H1 (cell line): ENCODE measurements at regions not wholly inside any gene's neighbourhood (a gene's known extent, or its start where the extent isn't known, plus 50 kb on each side); places are given as distances from the start of the nearest gene placed in this dataset.

Source experiments
- CTCF ChIA-PET: fragments of 300-600 bp; sonication (Branson Sonifier 250); formaldehyde crosslinking; loops from one replicate; lab custom pipeline; 2021; ENCODE audit not compliant: partially characterized antibody; lab: Charles Lee
- POLR2A ChIA-PET: fragments of 300-600 bp; sonication (Branson Sonifier 250); formaldehyde crosslinking; loops from one replicate; lab custom pipeline; 2021; ENCODE audit warnings: inconsistent platforms; ENCODE audit not compliant: partially characterized antibody; lab: Charles Lee
- DNase-seq, 2 experiments: peaks; one replicate each; pipeline versions ENCODE4 v3.0.0 to v3.0.0-alpha.2; 2010 to 2022; ENCODE audit warnings: low spot score in 2 of 2, low read depth in 1 of 2, mixed read lengths in 1 of 2
- FAIRE-seq: peaks from 2 replicates; lab custom pipeline; 2011; peaks lifted over from hg19 to GRCh38; lab: Jason Lieb, UNC
- H2AFZ ChIP-seq: 2 replicates; pipeline ENCODE4 v1.8.1; 2012; ENCODE audit warnings: low read length, inconsistent platforms
- H2AK5ac ChIP-seq: 2 replicates; pipeline ENCODE4 v1.6.1; 2013; ENCODE audit warnings: low read depth, low read length
- H2BK120ac ChIP-seq: replicated peaks from 2 replicates; pipeline ENCODE3; 2013; ENCODE audit warnings: low read depth, low read length, inconsistent platforms
- H2BK12ac ChIP-seq: 2 replicates; pipeline ENCODE4 v1.6.1; 2013; ENCODE audit warnings: low read depth, low read length
- H2BK15ac ChIP-seq: 2 replicates; pipeline ENCODE4 v1.6.1; 2013; ENCODE audit warnings: low read length
- H2BK20ac ChIP-seq: 2 replicates; pipeline ENCODE4 v1.6.1; 2013; ENCODE audit warnings: low read length
- H2BK5ac ChIP-seq: 2 replicates; pipeline ENCODE4 v1.6.1; 2013; ENCODE audit warnings: low read depth, low read length
- H3K14ac ChIP-seq: 2 replicates; pipeline ENCODE4 v1.6.1; 2013; ENCODE audit warnings: inconsistent platforms; ENCODE audit not compliant: insufficient read length
- H3K18ac ChIP-seq: 2 replicates; pipeline ENCODE4 v1.6.1; 2013; ENCODE audit warnings: low read length; ENCODE audit errors: extremely low read depth
- H3K23ac ChIP-seq: 2 replicates; pipeline ENCODE4 v1.6.1; 2013; ENCODE audit warnings: inconsistent platforms; ENCODE audit not compliant: insufficient read length
- H3K23me2 ChIP-seq: 2 replicates; pipeline ENCODE4 v1.6.1; 2013; ENCODE audit warnings: low read depth, low read length
- H3K27ac ChIP-seq: 2 replicates; pipeline ENCODE4 v1.6.1; 2011; ENCODE audit warnings: low read depth, low read length, inconsistent platforms
- H3K27me3 ChIP-seq, 4 experiments: replicated peaks in 1 of 4; 1 replicate in 1 of 4; 2 replicates in 3 of 4; pipeline versions ENCODE4 v1.6.1 to v1.8.1; 2011 to 2013; ENCODE audit warnings: low read length in 3 of 4, mild to moderate bottlenecking in 3 of 4, inconsistent platforms in 2 of 4, mixed read lengths in 2 of 4, moderate library complexity in 1 of 4; ENCODE audit not compliant: control insufficient read depth in 3 of 4, insufficient read depth in 3 of 4; ENCODE audit errors: extremely low read depth in 1 of 4
- H3K36me3 ChIP-seq, 4 experiments: 2 replicates each; pipeline versions ENCODE4 v1.6.1 to v1.8.1; 2011 to 2013; ENCODE audit warnings: mild to moderate bottlenecking in 4 of 4, low read length in 3 of 4, moderate library complexity in 2 of 4, control low read depth in 1 of 4, inconsistent platforms in 1 of 4; ENCODE audit not compliant: insufficient read depth in 4 of 4, control insufficient read depth in 2 of 4
- H3K4ac ChIP-seq: replicated peaks from 2 replicates; pipeline ENCODE3; 2013; ENCODE audit warnings: low read length, low read depth, mixed read lengths, inconsistent platforms; ENCODE audit not compliant: insufficient read length
- H3K4me1 ChIP-seq, 4 experiments: replicated peaks in 1 of 4; 1 replicate in 1 of 4; 2 replicates in 3 of 4; pipeline versions ENCODE4 v1.6.1 to v1.8.1; 2011 to 2013; ENCODE audit warnings: low read length in 3 of 4, inconsistent platforms in 2 of 4, mixed read lengths in 1 of 4; ENCODE audit not compliant: insufficient read depth in 4 of 4, control insufficient read depth in 3 of 4
- H3K4me2 ChIP-seq, 2 experiments: 2 replicates each; pipeline versions ENCODE4 v1.6.1 to v1.8.1; 2011 to 2013; ENCODE audit warnings: low read depth in 2 of 2, low read length in 2 of 2, control low read depth in 1 of 2, inconsistent platforms in 1 of 2, mild to moderate bottlenecking in 1 of 2; ENCODE audit not compliant: insufficient read depth in 1 of 2
- H3K4me3 ChIP-seq, 4 experiments: fragments of 200-600, 300-600 bp in 1 of 4; sonication (generic), shearing (Covaris generic), sonication (Bioruptor Twin) in 1 of 4; 2 replicates each; pipeline versions ENCODE4 v1.5.1 to v1.8.1; 2011 to 2016; ENCODE audit warnings: low read length in 4 of 4, low read depth in 3 of 4, control low read depth in 2 of 4, inconsistent platforms in 2 of 4, mild to moderate bottlenecking in 2 of 4, mixed read lengths in 1 of 4, moderate library complexity in 1 of 4; ENCODE audit not compliant: insufficient read depth in 2 of 4; ENCODE audit errors: extremely low read depth in 1 of 4
- H3K56ac ChIP-seq: replicated peaks from 2 replicates; pipeline ENCODE3; 2013; ENCODE audit warnings: low read depth, mild to moderate bottlenecking, mixed read lengths, low read length, inconsistent platforms; ENCODE audit not compliant: insufficient read length
- H3K79me1 ChIP-seq: 2 replicates; pipeline ENCODE4 v1.6.1; 2013; ENCODE audit warnings: low read depth, low read length, control low read depth
- H3K79me2 ChIP-seq, 2 experiments: 2 replicates each; pipeline versions ENCODE4 v1.6.1 to v1.8.1; 2012 to 2013; ENCODE audit warnings: low read length in 2 of 2, mild to moderate bottlenecking in 2 of 2, inconsistent platforms in 1 of 2; ENCODE audit not compliant: insufficient read depth in 2 of 2, control insufficient read depth in 1 of 2
- H3K9ac ChIP-seq, 4 experiments: replicated peaks in 1 of 4; 1 replicate in 1 of 4; 2 replicates in 3 of 4; pipeline versions ENCODE4 v1.6.1 to v1.8.1; 2011 to 2013; ENCODE audit warnings: low read depth in 3 of 4, low read length in 3 of 4, control low read depth in 2 of 4, mild to moderate bottlenecking in 2 of 4, moderate library complexity in 2 of 4, inconsistent platforms in 1 of 4; ENCODE audit errors: extremely low read depth in 1 of 4
- H3K9me3 ChIP-seq, 2 experiments: 2 replicates each; pipeline versions ENCODE4 v1.6.1 to v1.8.1; 2012 to 2013; ENCODE audit warnings: mild to moderate bottlenecking in 2 of 2, moderate library complexity in 2 of 2, control low read depth in 1 of 2, inconsistent platforms in 1 of 2, low read depth in 1 of 2, low read length in 1 of 2, mixed read lengths in 1 of 2; ENCODE audit not compliant: insufficient read depth in 2 of 2
- H4K20me1 ChIP-seq, 2 experiments: replicated peaks in 1 of 2; 2 replicates each; pipeline versions ENCODE3 to v1.8.1; 2011 to 2013; ENCODE audit warnings: inconsistent platforms in 2 of 2, low read length in 2 of 2, mild to moderate bottlenecking in 1 of 2; ENCODE audit not compliant: insufficient read depth in 2 of 2, control insufficient read depth in 1 of 2
- H4K5ac ChIP-seq: 2 replicates; pipeline ENCODE4 v1.6.1; 2013; ENCODE audit warnings: low read length, low read depth, mixed read lengths, inconsistent platforms; ENCODE audit not compliant: insufficient read length
- H4K8ac ChIP-seq: 2 replicates; pipeline ENCODE4 v1.8.0; 2013; ENCODE audit warnings: mild to moderate bottlenecking, moderate library complexity, low read length, inconsistent platforms; ENCODE audit not compliant: insufficient read depth; ENCODE audit errors: extremely low read depth
- H4K91ac ChIP-seq: replicated peaks from 2 replicates; pipeline ENCODE3; 2013; ENCODE audit warnings: low read length, mixed read lengths, inconsistent platforms; ENCODE audit not compliant: insufficient read length
- ATF3 ChIP-seq: IDR thresholded peaks from 2 replicates; pipeline ENCODE4 v1.6.1; 2011; ENCODE audit warnings: low read depth, mild to moderate bottlenecking, low read length; ENCODE audit not compliant: insufficient read depth
- BACH1 ChIP-seq: IDR thresholded peaks from 2 replicates; pipeline ENCODE4 v1.6.1; 2012; ENCODE audit warnings: low read length, improper control_type of control experiment
- E2F6 ChIP-seq: IDR thresholded peaks from 2 replicates; pipeline ENCODE4 v1.6.1; 2012; ENCODE audit warnings: inconsistent platforms
- EZH2 ChIP-seq: fragments of 200-600 bp; sonication (generic); IDR thresholded peaks from 2 replicates; pipeline ENCODE4 v1.7.1; 2012; ENCODE audit warnings: low read depth, mild to moderate bottlenecking, moderate library complexity, low read length, inconsistent platforms; ENCODE audit not compliant: severe bottlenecking
- GTF2F1 ChIP-seq: IDR thresholded peaks from 2 replicates; pipeline ENCODE4 v1.6.1; 2012; ENCODE audit warnings: low read depth, low read length, improper control_type of control experiment, borderline replicate concordance
- HDAC2 ChIP-seq, 2 experiments: fragments of 300-600 bp in 1 of 2; sonication (generic) in 1 of 2; IDR thresholded peaks; 2 replicates each; pipeline ENCODE4 v1.6.1; 2011 to 2012; ENCODE audit warnings: low read depth in 2 of 2, low read length in 2 of 2, mild to moderate bottlenecking in 2 of 2, moderate library complexity in 2 of 2, borderline replicate concordance in 1 of 2, inconsistent platforms in 1 of 2
- JUND ChIP-seq: IDR thresholded peaks from 2 replicates; pipeline ENCODE4 v1.6.1; 2011; ENCODE audit warnings: mild to moderate bottlenecking, improper control_type of control experiment, low read length
- POLR2AphosphoS5 ChIP-seq: IDR thresholded peaks from 2 replicates; pipeline ENCODE4 v1.6.1; 2011; ENCODE audit warnings: low read depth, low read length
- RBBP5 ChIP-seq: IDR thresholded peaks from 2 replicates; pipeline ENCODE4 v1.7.1; 2012; ENCODE audit warnings: low read depth, mild to moderate bottlenecking, inconsistent platforms, low read length, moderate library complexity, borderline replicate concordance
- RNF2 ChIP-seq: fragments of 200-900, 300-1000 bp; sonication (generic); IDR thresholded peaks from 2 replicates; pipeline ENCODE4 v1.7.1; 2016; ENCODE audit warnings: borderline replicate concordance, low read depth, mild to moderate bottlenecking, antibody characterized with exemption, low read length; ENCODE audit not compliant: poor library complexity, severe bottlenecking; ENCODE audit errors: missing control alignments
- SP1 ChIP-seq: IDR thresholded peaks from 2 replicates; pipeline ENCODE4 v1.6.1; 2011; ENCODE audit warnings: low read depth, low read length

- Histone ChIP-seq H3K23me2 (no peaks in the 10 kb centered on the region), H2BK12ac (no peak overlapping the region), H3K14ac (no peak overlapping the region), H3K4me2 (no peak overlapping the region), H3K9me3 (no peaks in the 10 kb centered on the region), H3K79me2 (no peaks in the 10 kb centered on the region), H4K8ac (no peak overlapping the region), H4K5ac (no peak overlapping the region), H3K36me3 (no peaks in the 10 kb centered on the region), H2AFZ (no peak overlapping the region), H3K56ac (no peak overlapping the region), H3K4me3 (no peak overlapping the region), H3K27me3 (no peaks in the 10 kb centered on the region), H4K91ac (no peak overlapping the region), H2BK5ac (no peak overlapping the region), H3K9ac (no peak overlapping the region), H2BK120ac (no peak overlapping the region), H3K27ac (no peak overlapping the region), H3K4ac (no peak overlapping the region), H3K4me1 (peaks cover 0 to 2% (median under 1%) of the 10 kb centered on the region in 4 experiments; a peak in 2 of 7 replicates), H2BK15ac (no peak overlapping the region), H3K23ac (no peak overlapping the region), H3K79me1 (no peaks in the 10 kb centered on the region), H2BK20ac (no peak overlapping the region), H2AK5ac (no peak overlapping the region), H4K20me1 (peaks cover 0 to 2% of the 10 kb centered on the region in 2 experiments), H3K18ac (no peak overlapping the region)
- no peak for DNase-seq
- ChIA-PET CTCF (no interaction called here), POLR2A (no interaction called here)
- no peak for FAIRE-seq
- TF ChIP-seq RBBP5 (no peak), GTF2F1 (no peak), RNF2 (no peak), POLR2AphosphoS5 (no peak), BACH1 (no peak), ATF3 (no peak), JUND (no peak), EZH2 (no peak), SP1 (no peak), E2F6 (no peak), HDAC2 (IDR thresholded peaks at IDR 0.05; ENCODE audit: borderline replicate concordance in 1 of 2, low read depth in 2 of 2, low read length in 2 of 2) (no peak)
Measured at GRCh38 chr9:74041588-74041987, 455.5 kb upstream of the RORB start.
